ENCODE measurements at regions not wholly inside any gene's neighbourhood (a gene's known extent, or its start where the extent isn't known, plus 50 kb on each side); places are given as distances from the start of the nearest gene placed in this dataset.

DNA sequence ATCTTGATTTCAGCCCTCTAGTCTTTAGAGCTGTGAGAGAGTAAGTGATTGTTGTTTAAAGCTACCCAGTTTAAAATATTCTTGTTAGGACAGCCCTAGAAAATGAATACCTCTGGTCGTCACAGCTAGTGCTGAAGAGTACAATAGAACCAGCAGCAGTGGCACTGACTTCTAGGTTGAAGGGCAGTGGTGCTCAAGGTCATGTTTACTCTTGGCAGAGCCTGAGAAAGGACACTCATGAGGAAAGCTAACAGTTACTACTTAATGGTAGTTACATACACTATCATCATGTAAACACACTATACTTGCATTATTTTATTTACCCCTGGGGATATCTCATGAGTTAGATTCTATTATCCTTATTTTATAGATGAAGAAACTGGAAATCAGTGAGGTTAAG is 323.0 kb downstream of the SH2D4B start:
- peaks cover 7% of the 10 kb centered on the region for H3K27me3 ChIP-seq (ENCODE audit: insufficient read depth, poor library complexity, severe bottlenecking)
- H3K4me3 ChIP-seq (replicated peaks; ENCODE audit: insufficient read depth, low read length): no peak overlapping the region
- DNase-seq (ENCODE audit: low read depth in 1 of 2, low spot score in 1 of 2): no peak
- H3K27ac ChIP-seq (replicated peaks): no peak overlapping the region
- TF ChIP-seq POLR2AphosphoS5 (IDR thresholded peaks at IDR 0.05; ENCODE audit: low read depth) (no peak), SPI1 (IDR thresholded peaks at IDR 0.05; ENCODE audit: borderline replicate concordance, low read depth) (no peak), GABPA (IDR thresholded peaks at IDR 0.05; ENCODE audit: low read depth) (no peak)
- TF ChIP-seq, protein P1, sequence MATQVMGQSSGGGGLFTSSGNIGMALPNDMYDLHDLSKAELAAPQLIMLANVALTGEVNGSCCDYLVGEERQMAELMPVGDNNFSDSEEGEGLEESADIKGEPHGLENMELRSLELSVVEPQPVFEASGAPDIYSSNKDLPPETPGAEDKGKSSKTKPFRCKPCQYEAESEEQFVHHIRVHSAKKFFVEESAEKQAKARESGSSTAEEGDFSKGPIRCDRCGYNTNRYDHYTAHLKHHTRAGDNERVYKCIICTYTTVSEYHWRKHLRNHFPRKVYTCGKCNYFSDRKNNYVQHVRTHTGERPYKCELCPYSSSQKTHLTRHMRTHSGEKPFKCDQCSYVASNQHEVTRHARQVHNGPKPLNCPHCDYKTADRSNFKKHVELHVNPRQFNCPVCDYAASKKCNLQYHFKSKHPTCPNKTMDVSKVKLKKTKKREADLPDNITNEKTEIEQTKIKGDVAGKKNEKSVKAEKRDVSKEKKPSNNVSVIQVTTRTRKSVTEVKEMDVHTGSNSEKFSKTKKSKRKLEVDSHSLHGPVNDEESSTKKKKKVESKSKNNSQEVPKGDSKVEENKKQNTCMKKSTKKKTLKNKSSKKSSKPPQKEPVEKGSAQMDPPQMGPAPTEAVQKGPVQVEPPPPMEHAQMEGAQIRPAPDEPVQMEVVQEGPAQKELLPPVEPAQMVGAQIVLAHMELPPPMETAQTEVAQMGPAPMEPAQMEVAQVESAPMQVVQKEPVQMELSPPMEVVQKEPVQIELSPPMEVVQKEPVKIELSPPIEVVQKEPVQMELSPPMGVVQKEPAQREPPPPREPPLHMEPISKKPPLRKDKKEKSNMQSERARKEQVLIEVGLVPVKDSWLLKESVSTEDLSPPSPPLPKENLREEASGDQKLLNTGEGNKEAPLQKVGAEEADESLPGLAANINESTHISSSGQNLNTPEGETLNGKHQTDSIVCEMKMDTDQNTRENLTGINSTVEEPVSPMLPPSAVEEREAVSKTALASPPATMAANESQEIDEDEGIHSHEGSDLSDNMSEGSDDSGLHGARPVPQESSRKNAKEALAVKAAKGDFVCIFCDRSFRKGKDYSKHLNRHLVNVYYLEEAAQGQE (IDR thresholded peaks at IDR 0.05; ENCODE audit: insufficient replicate concordance, low read depth): no peak
- TF ChIP-seq, protein P2, sequence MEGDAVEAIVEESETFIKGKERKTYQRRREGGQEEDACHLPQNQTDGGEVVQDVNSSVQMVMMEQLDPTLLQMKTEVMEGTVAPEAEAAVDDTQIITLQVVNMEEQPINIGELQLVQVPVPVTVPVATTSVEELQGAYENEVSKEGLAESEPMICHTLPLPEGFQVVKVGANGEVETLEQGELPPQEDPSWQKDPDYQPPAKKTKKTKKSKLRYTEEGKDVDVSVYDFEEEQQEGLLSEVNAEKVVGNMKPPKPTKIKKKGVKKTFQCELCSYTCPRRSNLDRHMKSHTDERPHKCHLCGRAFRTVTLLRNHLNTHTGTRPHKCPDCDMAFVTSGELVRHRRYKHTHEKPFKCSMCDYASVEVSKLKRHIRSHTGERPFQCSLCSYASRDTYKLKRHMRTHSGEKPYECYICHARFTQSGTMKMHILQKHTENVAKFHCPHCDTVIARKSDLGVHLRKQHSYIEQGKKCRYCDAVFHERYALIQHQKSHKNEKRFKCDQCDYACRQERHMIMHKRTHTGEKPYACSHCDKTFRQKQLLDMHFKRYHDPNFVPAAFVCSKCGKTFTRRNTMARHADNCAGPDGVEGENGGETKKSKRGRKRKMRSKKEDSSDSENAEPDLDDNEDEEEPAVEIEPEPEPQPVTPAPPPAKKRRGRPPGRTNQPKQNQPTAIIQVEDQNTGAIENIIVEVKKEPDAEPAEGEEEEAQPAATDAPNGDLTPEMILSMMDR (IDR thresholded peaks at IDR 0.05; ENCODE audit: insufficient read depth, low read length): no peak

DNA sequence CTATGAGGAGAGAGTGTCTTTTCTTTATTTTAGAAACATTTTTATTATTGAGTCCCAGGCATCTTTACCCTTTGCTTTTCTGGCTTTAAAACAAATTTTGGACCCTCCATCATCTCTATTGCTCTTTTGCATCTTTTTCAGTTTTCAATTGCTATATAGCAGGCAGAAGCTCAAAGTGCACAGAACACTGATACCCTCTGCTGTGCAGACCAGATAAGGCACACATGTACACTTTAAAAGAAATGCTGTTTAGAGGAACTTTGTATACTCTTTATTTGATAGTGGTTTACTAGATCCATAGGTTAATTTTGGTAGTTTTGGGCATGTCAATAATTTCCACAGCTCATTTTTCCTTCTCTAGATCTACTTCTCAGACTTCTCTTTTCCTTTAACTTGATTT is 324.2 kb downstream of the SH2D4B start:
- peaks cover 7% of the 10 kb centered on the region for H3K27me3 ChIP-seq (ENCODE audit: insufficient read depth, poor library complexity, severe bottlenecking)
- DNase-seq (ENCODE audit: low read depth in 1 of 2, low spot score in 1 of 2): no peak
- TF ChIP-seq POLR2AphosphoS5 (IDR thresholded peaks at IDR 0.05; ENCODE audit: low read depth): no peak
- TF ChIP-seq SPI1 (IDR thresholded peaks at IDR 0.05; ENCODE audit: borderline replicate concordance, low read depth): no peak
- TF ChIP-seq, protein P2 (IDR thresholded peaks at IDR 0.05; ENCODE audit: insufficient read depth, low read length): no peak
- TF ChIP-seq, protein P1 (IDR thresholded peaks at IDR 0.05; ENCODE audit: insufficient replicate concordance, low read depth): no peak
- TF ChIP-seq GABPA (IDR thresholded peaks at IDR 0.05; ENCODE audit: low read depth): no peak
- no peak overlapping the region for H3K27ac ChIP-seq (replicated peaks)
- no peak overlapping the region for H3K4me3 ChIP-seq (replicated peaks; ENCODE audit: insufficient read depth, low read length)

DNA sequence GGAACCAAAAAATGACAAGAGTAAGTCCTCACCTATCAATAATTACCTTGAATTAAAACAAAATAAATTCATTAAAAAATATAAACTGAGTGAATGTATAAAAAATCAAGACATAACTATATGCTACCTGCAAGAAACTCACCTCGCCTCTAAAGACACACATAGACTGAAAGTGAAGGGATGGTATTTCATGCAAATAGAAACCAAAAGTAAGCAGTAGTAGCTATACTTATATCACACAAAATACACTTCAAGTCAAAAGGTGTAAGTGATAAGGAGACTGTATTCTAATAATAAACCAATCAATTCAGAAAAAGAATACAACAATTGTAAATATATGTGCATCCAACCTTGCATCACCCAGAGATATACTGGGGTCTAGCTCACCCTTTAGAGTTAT is 332.6 kb downstream of the SH2D4B start:
- DNase-seq (ENCODE audit: low read depth in 1 of 2, low spot score in 1 of 2): no peak
- Histone ChIP-seq H3K27ac (replicated peaks) (no peak overlapping the region), H3K27me3 (ENCODE audit: insufficient read depth, poor library complexity, severe bottlenecking) (no peaks in the 10 kb centered on the region), H3K4me3 (replicated peaks; ENCODE audit: insufficient read depth, low read length) (no peak overlapping the region)
- TF ChIP-seq POLR2AphosphoS5 (IDR thresholded peaks at IDR 0.05; ENCODE audit: low read depth) (no peak), SPI1 (IDR thresholded peaks at IDR 0.05; ENCODE audit: borderline replicate concordance, low read depth) (no peak), GABPA (IDR thresholded peaks at IDR 0.05; ENCODE audit: low read depth) (no peak)
- TF ChIP-seq, protein P2 (IDR thresholded peaks at IDR 0.05; ENCODE audit: insufficient read depth, low read length): no peak
- TF ChIP-seq, protein P1 (IDR thresholded peaks at IDR 0.05; ENCODE audit: insufficient replicate concordance, low read depth): no peak

Measured in HL-60 (cell line).